ENCODE measurements at regions not wholly inside any gene's neighbourhood (a gene's known extent, or its start where the extent isn't known, plus 50 kb on each side); places are given as distances from the start of the nearest gene placed in this dataset.
"Not testable (repeated sequence)": the region's sequence is repeated elsewhere in the genome, so short reads cannot be mapped to it uniquely, and the experiment has no call there.

GRCh38 chr12:45490232-45490881 lies 239.1 kb upstream of the ARID2 start:
- ATAC-seq (replicated peaks) (no peak), DNase-seq (no peak)
- Mint-ChIP-seq H3K4me1 (ENCODE audit: low read depth in 2 of 2) (no peaks in the 10 kb centered on the region), H3K4me3 (no peak overlapping the region), H3K27ac (no peak overlapping the region), H3K27me3 (no peaks in the 10 kb centered on the region), H3K36me3 (ENCODE audit: insufficient read depth) (peaks cover 4% of the 10 kb centered on the region), H3K9me3 (peaks cover 3 to 7% of the 10 kb centered on the region in 2 donors)

GRCh38 chr12:45494279-45494678 lies 235.2 kb upstream of the ARID2 start:
- H3K4me1 Mint-ChIP-seq (ENCODE audit: low read depth in 2 of 2), result no peaks in the 10 kb centered on the region
- no peak overlapping the region for H3K4me3 Mint-ChIP-seq
- peaks cover 0 to 16% of the 10 kb centered on the region in 2 donors for H3K27me3 Mint-ChIP-seq
- no peak for ATAC-seq (replicated peaks)
- H3K9me3 Mint-ChIP-seq, result peaks cover 3 to 7% of the 10 kb centered on the region in 2 donors
- no peak for DNase-seq
- H3K36me3 Mint-ChIP-seq (ENCODE audit: insufficient read depth), result peaks cover 4% of the 10 kb centered on the region
- no peak overlapping the region for H3K27ac Mint-ChIP-seq

GRCh38 chr12:45498645-45499044 lies 230.9 kb upstream of the ARID2 start:
- Mint-ChIP-seq H3K4me1 (ENCODE audit: low read depth in 2 of 2) (no peaks in the 10 kb centered on the region), H3K4me3 (no peak overlapping the region), H3K9me3 (no peaks in the 10 kb centered on the region), H3K27me3 (peaks cover 0 to 16% of the 10 kb centered on the region in 2 donors), H3K36me3 (ENCODE audit: insufficient read depth) (peaks cover under 1% of the 10 kb centered on the region), H3K27ac (no peak overlapping the region)
- DNase-seq (no peak), ATAC-seq (replicated peaks) (no peak)

- Mint-ChIP-seq H3K27me3 (peaks cover 0 to 12% of the 10 kb centered on the region in 2 donors), H3K4me3 (no peak overlapping the region), H3K36me3 (ENCODE audit: insufficient read depth) (no peaks in the 10 kb centered on the region), H3K27ac (no peak overlapping the region), H3K4me1 (ENCODE audit: low read depth in 2 of 2) (no peaks in the 10 kb centered on the region), H3K9me3 (no peaks in the 10 kb centered on the region)
- no peak for ATAC-seq (replicated peaks)
- DNase-seq, result no peak
These were observed 226.9 kb upstream of the ARID2 start for GRCh38 chr12:45502481-45503128.

GRCh38 chr12:45503899-45504298 lies 225.6 kb upstream of the ARID2 start:
- H3K36me3 Mint-ChIP-seq (ENCODE audit: insufficient read depth), result no peaks in the 10 kb centered on the region
- no peak overlapping the region for H3K27ac Mint-ChIP-seq
- no peak overlapping the region for H3K4me3 Mint-ChIP-seq
- no peaks in the 10 kb centered on the region for H3K27me3 Mint-ChIP-seq
- H3K4me1 Mint-ChIP-seq (ENCODE audit: low read depth in 2 of 2), result no peaks in the 10 kb centered on the region
- DNase-seq (no peak), ATAC-seq (replicated peaks) (no peak)
- H3K9me3 Mint-ChIP-seq, result no peaks in the 10 kb centered on the region

GRCh38 chr12:45504316-45505010 lies 225.0 kb upstream of the ARID2 start:
- H3K27me3 Mint-ChIP-seq, result no peaks in the 10 kb centered on the region
- no peak for ATAC-seq (replicated peaks)
- H3K4me1 Mint-ChIP-seq (ENCODE audit: low read depth in 2 of 2), result no peaks in the 10 kb centered on the region
- no peaks in the 10 kb centered on the region for H3K36me3 Mint-ChIP-seq (ENCODE audit: insufficient read depth)
- no peaks in the 10 kb centered on the region for H3K9me3 Mint-ChIP-seq
- no peak for DNase-seq
- no peak overlapping the region for H3K27ac Mint-ChIP-seq
- H3K4me3 Mint-ChIP-seq, result no peak overlapping the region

GRCh38 chr12:45509187-45509586 lies 220.3 kb upstream of the ARID2 start:
- Mint-ChIP-seq H3K4me3 (no peak overlapping the region), H3K27me3 (no peaks in the 10 kb centered on the region), H3K36me3 (ENCODE audit: insufficient read depth) (no peaks in the 10 kb centered on the region), H3K9me3 (no peaks in the 10 kb centered on the region), H3K4me1 (ENCODE audit: low read depth in 2 of 2) (no peaks in the 10 kb centered on the region), H3K27ac (no peak overlapping the region)
- no peak for ATAC-seq (replicated peaks)
- no peak for DNase-seq

GRCh38 chr12:45509621-45510020 lies 219.9 kb upstream of the ARID2 start:
- H3K27ac Mint-ChIP-seq, result no peak overlapping the region
- no peak for ATAC-seq (replicated peaks)
- H3K27me3 Mint-ChIP-seq, result no peaks in the 10 kb centered on the region
- DNase-seq, result no peak
- H3K4me1 Mint-ChIP-seq (ENCODE audit: low read depth in 2 of 2), result no peaks in the 10 kb centered on the region
- H3K9me3 Mint-ChIP-seq, result no peaks in the 10 kb centered on the region
- H3K36me3 Mint-ChIP-seq (ENCODE audit: insufficient read depth), result no peaks in the 10 kb centered on the region
- no peak overlapping the region for H3K4me3 Mint-ChIP-seq

GRCh38 chr12:45517381-45517780 lies 212.1 kb upstream of the ARID2 start:
- Mint-ChIP-seq H3K4me3 (no peak overlapping the region), H3K9me3 (no peaks in the 10 kb centered on the region), H3K4me1 (ENCODE audit: low read depth in 2 of 2) (peaks cover 10 to 11% of the 10 kb centered on the region in 2 donors), H3K27me3 (no peaks in the 10 kb centered on the region), H3K36me3 (ENCODE audit: insufficient read depth) (peaks cover 4% of the 10 kb centered on the region), H3K27ac (peak overlapping the region in 1 of 2 donors; percentile 53)
- ATAC-seq (replicated peaks) (no peak), DNase-seq (no peak)

GRCh38 chr12:45518291-45519235 lies 210.9 kb upstream of the ARID2 start:
- peak overlapping the region in 1 of 2 donors; percentile 33 for H3K4me3 Mint-ChIP-seq
- H3K9me3 Mint-ChIP-seq, result peaks cover 0 to 4% of the 10 kb centered on the region in 2 donors
- peaks cover 10 to 11% of the 10 kb centered on the region in 2 donors for H3K4me1 Mint-ChIP-seq (ENCODE audit: low read depth in 2 of 2)
- DNase-seq (peak; percentile 35 to 51 (median 49)), ATAC-seq (replicated peaks) (peak; percentile 99)
- H3K36me3 Mint-ChIP-seq (ENCODE audit: insufficient read depth), result peaks cover 4% of the 10 kb centered on the region
- H3K27me3 Mint-ChIP-seq, result no peaks in the 10 kb centered on the region
- peak overlapping the region; percentile 53 to 70 for H3K27ac Mint-ChIP-seq

GRCh38 chr12:45522227-45522626 lies 207.3 kb upstream of the ARID2 start:
- DNase-seq (no peak), ATAC-seq (replicated peaks) (no peak)
- Mint-ChIP-seq H3K4me1 (ENCODE audit: low read depth in 2 of 2) (peaks cover 10 to 11% of the 10 kb centered on the region in 2 donors), H3K27ac (no peak overlapping the region), H3K27me3 (no peaks in the 10 kb centered on the region), H3K4me3 (no peak overlapping the region), H3K36me3 (ENCODE audit: insufficient read depth) (peaks cover 4% of the 10 kb centered on the region), H3K9me3 (peaks cover 6 to 12% of the 10 kb centered on the region in 2 donors)

- not testable (repeated sequence) for H3K36me3 Mint-ChIP-seq (ENCODE audit: insufficient read depth); H3K27ac Mint-ChIP-seq; ATAC-seq (replicated peaks); H3K27me3 Mint-ChIP-seq; H3K4me1 Mint-ChIP-seq (ENCODE audit: low read depth in 2 of 2); H3K4me3 Mint-ChIP-seq; DNase-seq
- H3K9me3 Mint-ChIP-seq, result peaks cover 6 to 12% of the 10 kb centered on the region in 2 donors
These were observed 202.7 kb upstream of the ARID2 start for GRCh38 chr12:45526823-45527222.

- H3K27ac Mint-ChIP-seq, result no peak overlapping the region
- no peaks in the 10 kb centered on the region for H3K36me3 Mint-ChIP-seq (ENCODE audit: insufficient read depth)
- DNase-seq (no peak), ATAC-seq (replicated peaks) (no peak)
- H3K9me3 Mint-ChIP-seq, result no peaks in the 10 kb centered on the region
- no peaks in the 10 kb centered on the region for H3K4me1 Mint-ChIP-seq (ENCODE audit: low read depth in 2 of 2)
- H3K4me3 Mint-ChIP-seq, result no peak overlapping the region
- peaks cover 21 to 34% of the 10 kb centered on the region in 2 donors for H3K27me3 Mint-ChIP-seq
These were observed 197.4 kb upstream of the ARID2 start for GRCh38 chr12:45532113-45532512.
